Coronary artery (tissue), 2 donors: ENCODE measurements at regions not wholly inside any gene's neighbourhood (a gene's known extent, or its start where the extent isn't known, plus 50 kb on each side); places are given as distances from the start of the nearest gene placed in this dataset.

Experiments used
- DNase-seq: peaks from one replicate; pipeline ENCODE4 v3.0.0-alpha.2; 2017; ENCODE audit warnings: low spot score
- H3K27ac ChIP-seq, 2 donors: fragments of 200-600 bp; sonication (generic); one replicate each; pipeline ENCODE4 v1.5.1; 2016 to 2019
- H3K4me3 ChIP-seq: fragments of 200-600 bp; sonication (generic); 2 replicates; pipeline ENCODE4 v1.5.1; 2016; ENCODE audit warnings: mild to moderate bottlenecking, moderate library complexity
- TF ChIP-seq, protein P1 (sequence below): fragments of 200-600 bp; sonication (generic); IDR thresholded peaks from one replicate; pipeline ENCODE4 v1.5.1; 2019; ENCODE audit warnings: antibody characterized with exemption

GRCh38 chr2:2636813-2637212, 305.7 kb upstream of the MYT1L start:
- Histone ChIP-seq H3K4me3 (no peak overlapping the region), H3K27ac (no peak overlapping the region)
- TF ChIP-seq, protein P1, sequence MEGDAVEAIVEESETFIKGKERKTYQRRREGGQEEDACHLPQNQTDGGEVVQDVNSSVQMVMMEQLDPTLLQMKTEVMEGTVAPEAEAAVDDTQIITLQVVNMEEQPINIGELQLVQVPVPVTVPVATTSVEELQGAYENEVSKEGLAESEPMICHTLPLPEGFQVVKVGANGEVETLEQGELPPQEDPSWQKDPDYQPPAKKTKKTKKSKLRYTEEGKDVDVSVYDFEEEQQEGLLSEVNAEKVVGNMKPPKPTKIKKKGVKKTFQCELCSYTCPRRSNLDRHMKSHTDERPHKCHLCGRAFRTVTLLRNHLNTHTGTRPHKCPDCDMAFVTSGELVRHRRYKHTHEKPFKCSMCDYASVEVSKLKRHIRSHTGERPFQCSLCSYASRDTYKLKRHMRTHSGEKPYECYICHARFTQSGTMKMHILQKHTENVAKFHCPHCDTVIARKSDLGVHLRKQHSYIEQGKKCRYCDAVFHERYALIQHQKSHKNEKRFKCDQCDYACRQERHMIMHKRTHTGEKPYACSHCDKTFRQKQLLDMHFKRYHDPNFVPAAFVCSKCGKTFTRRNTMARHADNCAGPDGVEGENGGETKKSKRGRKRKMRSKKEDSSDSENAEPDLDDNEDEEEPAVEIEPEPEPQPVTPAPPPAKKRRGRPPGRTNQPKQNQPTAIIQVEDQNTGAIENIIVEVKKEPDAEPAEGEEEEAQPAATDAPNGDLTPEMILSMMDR, result no peak
- peak; percentile 36 for DNase-seq

- TF ChIP-seq, protein P1, result no peak
- DNase-seq, result peak; percentile 53
- Histone ChIP-seq H3K27ac (no peak overlapping the region), H3K4me3 (no peak overlapping the region)
Observed at GRCh38 chr2:2635025-2635528, 304.0 kb upstream of the MYT1L start.

DNA sequence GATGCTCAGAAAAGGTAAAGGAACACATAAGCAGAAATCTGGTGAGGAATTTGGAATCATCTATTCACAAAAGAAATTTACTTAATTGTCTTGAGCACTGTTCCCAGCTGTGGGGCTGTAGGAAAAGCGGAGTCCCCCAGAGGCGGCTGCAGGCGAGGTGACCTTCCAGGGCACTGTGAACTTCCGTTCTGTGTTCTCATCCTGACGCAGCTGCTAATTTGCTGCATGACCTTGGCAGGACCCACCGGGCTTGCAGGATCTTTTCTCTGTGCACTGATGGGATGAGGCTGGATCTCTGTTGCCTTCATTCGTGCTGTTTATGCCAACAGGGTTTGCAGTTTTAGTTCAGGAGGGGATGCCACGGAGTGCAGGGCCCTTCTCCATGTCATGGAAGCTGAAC, 301.9 kb upstream of the MYT1L start:
- Histone ChIP-seq H3K27ac (no peak overlapping the region), H3K4me3 (no peak overlapping the region)
- peak; percentile 57 for DNase-seq
- TF ChIP-seq, protein P1, result no peak

- TF ChIP-seq, protein P1, result no peak
- H3K27ac ChIP-seq, result no peak overlapping the region
- DNase-seq, result no peak
- no peak overlapping the region for H3K4me3 ChIP-seq
Observed at GRCh38 chr2:2623939-2624338, 292.9 kb upstream of the MYT1L start.

DNA sequence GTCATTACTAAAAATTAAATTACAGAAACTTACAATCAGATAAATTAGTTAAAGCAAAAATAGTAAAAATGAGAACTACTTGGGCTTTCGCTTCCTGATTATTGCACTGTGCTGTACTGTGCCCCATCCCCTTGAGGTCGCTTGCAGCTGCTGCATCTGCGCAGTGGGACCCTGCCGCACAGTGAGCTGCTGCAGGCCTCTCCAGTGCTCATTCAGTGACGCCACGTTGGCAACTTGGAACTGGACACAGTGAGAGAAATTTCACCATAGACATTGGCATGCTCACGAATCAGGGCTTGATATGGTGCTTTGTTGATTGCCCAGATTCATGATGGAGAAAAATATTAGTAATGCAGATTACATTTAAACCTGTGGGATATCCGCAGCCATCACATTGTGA, 290.8 kb upstream of the MYT1L start:
- H3K27ac ChIP-seq, result no peak overlapping the region
- TF ChIP-seq, protein P1, result no peak
- DNase-seq, result peak; percentile 17
- no peak overlapping the region for H3K4me3 ChIP-seq

GRCh38 chr2:2620604-2621003, 289.5 kb upstream of the MYT1L start:
- DNase-seq, result peak; percentile 40
- H3K4me3 ChIP-seq, result no peak overlapping the region
- H3K27ac ChIP-seq, result no peak overlapping the region
- TF ChIP-seq, protein P1, result no peak

DNA sequence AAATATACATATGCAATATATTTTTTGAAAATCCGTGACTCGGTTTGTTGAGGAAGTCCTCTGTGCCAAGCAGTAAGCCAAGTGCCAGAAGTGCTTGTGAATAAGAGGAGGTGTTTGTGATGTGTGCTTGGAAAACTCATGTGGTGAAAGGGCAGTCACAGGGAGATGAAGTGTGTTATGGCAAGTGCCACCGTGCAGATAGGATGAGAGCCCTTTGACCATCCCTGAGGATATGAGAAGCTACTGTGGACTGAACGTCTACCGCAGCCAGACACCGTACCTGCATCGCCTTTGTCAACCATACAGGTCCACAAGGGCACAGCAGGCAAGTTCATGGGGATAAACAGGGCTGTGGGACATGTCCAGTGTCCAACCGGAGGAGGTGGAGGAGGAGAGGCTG, 288.9 kb upstream of the MYT1L start:
- Histone ChIP-seq H3K4me3 (no peak overlapping the region), H3K27ac (no peak overlapping the region)
- TF ChIP-seq, protein P1, result no peak
- peak; percentile 28 for DNase-seq
